H1 (cell line): ENCODE measurements at regions not wholly inside any gene's neighbourhood (a gene's known extent, or its start where the extent isn't known, plus 50 kb on each side); places are given as distances from the start of the nearest gene placed in this dataset.

Source experiments
- CTCF ChIA-PET: fragments of 300-600 bp; sonication (Branson Sonifier 250); formaldehyde crosslinking; loops from one replicate; lab custom pipeline; 2021; ENCODE audit not compliant: partially characterized antibody; lab: Charles Lee
- POLR2A ChIA-PET: fragments of 300-600 bp; sonication (Branson Sonifier 250); formaldehyde crosslinking; loops from one replicate; lab custom pipeline; 2021; ENCODE audit warnings: inconsistent platforms; ENCODE audit not compliant: partially characterized antibody; lab: Charles Lee
- DNase-seq, 2 experiments: peaks; one replicate each; pipeline versions ENCODE4 v3.0.0 to v3.0.0-alpha.2; 2010 to 2022; ENCODE audit warnings: low spot score in 2 of 2, low read depth in 1 of 2, mixed read lengths in 1 of 2
- FAIRE-seq: peaks from 2 replicates; lab custom pipeline; 2011; peaks lifted over from hg19 to GRCh38; lab: Jason Lieb, UNC
- H2AFZ ChIP-seq: 2 replicates; pipeline ENCODE4 v1.8.1; 2012; ENCODE audit warnings: low read length, inconsistent platforms
- H2AK5ac ChIP-seq: 2 replicates; pipeline ENCODE4 v1.6.1; 2013; ENCODE audit warnings: low read depth, low read length
- H2BK120ac ChIP-seq: replicated peaks from 2 replicates; pipeline ENCODE3; 2013; ENCODE audit warnings: low read depth, low read length, inconsistent platforms
- H2BK12ac ChIP-seq: 2 replicates; pipeline ENCODE4 v1.6.1; 2013; ENCODE audit warnings: low read depth, low read length
- H2BK15ac ChIP-seq: 2 replicates; pipeline ENCODE4 v1.6.1; 2013; ENCODE audit warnings: low read length
- H2BK20ac ChIP-seq: 2 replicates; pipeline ENCODE4 v1.6.1; 2013; ENCODE audit warnings: low read length
- H2BK5ac ChIP-seq: 2 replicates; pipeline ENCODE4 v1.6.1; 2013; ENCODE audit warnings: low read depth, low read length
- H3K14ac ChIP-seq: 2 replicates; pipeline ENCODE4 v1.6.1; 2013; ENCODE audit warnings: inconsistent platforms; ENCODE audit not compliant: insufficient read length
- H3K18ac ChIP-seq: 2 replicates; pipeline ENCODE4 v1.6.1; 2013; ENCODE audit warnings: low read length; ENCODE audit errors: extremely low read depth
- H3K23ac ChIP-seq: 2 replicates; pipeline ENCODE4 v1.6.1; 2013; ENCODE audit warnings: inconsistent platforms; ENCODE audit not compliant: insufficient read length
- H3K23me2 ChIP-seq: 2 replicates; pipeline ENCODE4 v1.6.1; 2013; ENCODE audit warnings: low read depth, low read length
- H3K27ac ChIP-seq: 2 replicates; pipeline ENCODE4 v1.6.1; 2011; ENCODE audit warnings: low read depth, low read length, inconsistent platforms
- H3K27me3 ChIP-seq, 4 experiments: replicated peaks in 1 of 4; 1 replicate in 1 of 4; 2 replicates in 3 of 4; pipeline versions ENCODE4 v1.6.1 to v1.8.1; 2011 to 2013; ENCODE audit warnings: low read length in 3 of 4, mild to moderate bottlenecking in 3 of 4, inconsistent platforms in 2 of 4, mixed read lengths in 2 of 4, moderate library complexity in 1 of 4; ENCODE audit not compliant: control insufficient read depth in 3 of 4, insufficient read depth in 3 of 4; ENCODE audit errors: extremely low read depth in 1 of 4
- H3K36me3 ChIP-seq, 4 experiments: 2 replicates each; pipeline versions ENCODE4 v1.6.1 to v1.8.1; 2011 to 2013; ENCODE audit warnings: mild to moderate bottlenecking in 4 of 4, low read length in 3 of 4, moderate library complexity in 2 of 4, control low read depth in 1 of 4, inconsistent platforms in 1 of 4; ENCODE audit not compliant: insufficient read depth in 4 of 4, control insufficient read depth in 2 of 4
- H3K4ac ChIP-seq: replicated peaks from 2 replicates; pipeline ENCODE3; 2013; ENCODE audit warnings: low read length, low read depth, mixed read lengths, inconsistent platforms; ENCODE audit not compliant: insufficient read length
- H3K4me1 ChIP-seq, 4 experiments: replicated peaks in 1 of 4; 1 replicate in 1 of 4; 2 replicates in 3 of 4; pipeline versions ENCODE4 v1.6.1 to v1.8.1; 2011 to 2013; ENCODE audit warnings: low read length in 3 of 4, inconsistent platforms in 2 of 4, mixed read lengths in 1 of 4; ENCODE audit not compliant: insufficient read depth in 4 of 4, control insufficient read depth in 3 of 4
- H3K4me2 ChIP-seq, 2 experiments: 2 replicates each; pipeline versions ENCODE4 v1.6.1 to v1.8.1; 2011 to 2013; ENCODE audit warnings: low read depth in 2 of 2, low read length in 2 of 2, control low read depth in 1 of 2, inconsistent platforms in 1 of 2, mild to moderate bottlenecking in 1 of 2; ENCODE audit not compliant: insufficient read depth in 1 of 2
- H3K4me3 ChIP-seq, 4 experiments: fragments of 200-600, 300-600 bp in 1 of 4; sonication (generic), shearing (Covaris generic), sonication (Bioruptor Twin) in 1 of 4; 2 replicates each; pipeline versions ENCODE4 v1.5.1 to v1.8.1; 2011 to 2016; ENCODE audit warnings: low read length in 4 of 4, low read depth in 3 of 4, control low read depth in 2 of 4, inconsistent platforms in 2 of 4, mild to moderate bottlenecking in 2 of 4, mixed read lengths in 1 of 4, moderate library complexity in 1 of 4; ENCODE audit not compliant: insufficient read depth in 2 of 4; ENCODE audit errors: extremely low read depth in 1 of 4
- H3K56ac ChIP-seq: replicated peaks from 2 replicates; pipeline ENCODE3; 2013; ENCODE audit warnings: low read depth, mild to moderate bottlenecking, mixed read lengths, low read length, inconsistent platforms; ENCODE audit not compliant: insufficient read length
- H3K79me1 ChIP-seq: 2 replicates; pipeline ENCODE4 v1.6.1; 2013; ENCODE audit warnings: low read depth, low read length, control low read depth
- H3K79me2 ChIP-seq, 2 experiments: 2 replicates each; pipeline versions ENCODE4 v1.6.1 to v1.8.1; 2012 to 2013; ENCODE audit warnings: low read length in 2 of 2, mild to moderate bottlenecking in 2 of 2, inconsistent platforms in 1 of 2; ENCODE audit not compliant: insufficient read depth in 2 of 2, control insufficient read depth in 1 of 2
- H3K9ac ChIP-seq, 4 experiments: replicated peaks in 1 of 4; 1 replicate in 1 of 4; 2 replicates in 3 of 4; pipeline versions ENCODE4 v1.6.1 to v1.8.1; 2011 to 2013; ENCODE audit warnings: low read depth in 3 of 4, low read length in 3 of 4, control low read depth in 2 of 4, mild to moderate bottlenecking in 2 of 4, moderate library complexity in 2 of 4, inconsistent platforms in 1 of 4; ENCODE audit errors: extremely low read depth in 1 of 4
- H3K9me3 ChIP-seq, 2 experiments: 2 replicates each; pipeline versions ENCODE4 v1.6.1 to v1.8.1; 2012 to 2013; ENCODE audit warnings: mild to moderate bottlenecking in 2 of 2, moderate library complexity in 2 of 2, control low read depth in 1 of 2, inconsistent platforms in 1 of 2, low read depth in 1 of 2, low read length in 1 of 2, mixed read lengths in 1 of 2; ENCODE audit not compliant: insufficient read depth in 2 of 2
- H4K20me1 ChIP-seq, 2 experiments: replicated peaks in 1 of 2; 2 replicates each; pipeline versions ENCODE3 to v1.8.1; 2011 to 2013; ENCODE audit warnings: inconsistent platforms in 2 of 2, low read length in 2 of 2, mild to moderate bottlenecking in 1 of 2; ENCODE audit not compliant: insufficient read depth in 2 of 2, control insufficient read depth in 1 of 2
- H4K5ac ChIP-seq: 2 replicates; pipeline ENCODE4 v1.6.1; 2013; ENCODE audit warnings: low read length, low read depth, mixed read lengths, inconsistent platforms; ENCODE audit not compliant: insufficient read length
- H4K8ac ChIP-seq: 2 replicates; pipeline ENCODE4 v1.8.0; 2013; ENCODE audit warnings: mild to moderate bottlenecking, moderate library complexity, low read length, inconsistent platforms; ENCODE audit not compliant: insufficient read depth; ENCODE audit errors: extremely low read depth
- H4K91ac ChIP-seq: replicated peaks from 2 replicates; pipeline ENCODE3; 2013; ENCODE audit warnings: low read length, mixed read lengths, inconsistent platforms; ENCODE audit not compliant: insufficient read length
- CHD2 ChIP-seq: IDR thresholded peaks from 2 replicates; pipeline ENCODE4 v1.6.1; 2012; ENCODE audit warnings: low read length, improper control_type of control experiment
- CREB1 ChIP-seq: IDR thresholded peaks from 2 replicates; pipeline ENCODE4 v1.6.1; 2012; ENCODE audit warnings: inconsistent platforms
- CTBP2 ChIP-seq: IDR thresholded peaks from 2 replicates; pipeline ENCODE4 v1.7.0; 2011; ENCODE audit warnings: borderline replicate concordance, mild to moderate bottlenecking, moderate library complexity, mixed read lengths, low read length; ENCODE audit not compliant: insufficient read depth, insufficient read length
- EZH2 ChIP-seq: fragments of 200-600 bp; sonication (generic); IDR thresholded peaks from 2 replicates; pipeline ENCODE4 v1.7.1; 2012; ENCODE audit warnings: low read depth, mild to moderate bottlenecking, moderate library complexity, low read length, inconsistent platforms; ENCODE audit not compliant: severe bottlenecking
- KDM1A ChIP-seq: fragments of 200-600, 300-600 bp; sonication (generic); IDR thresholded peaks from 2 replicates; pipeline ENCODE4 v1.7.1; 2016; ENCODE audit warnings: mild to moderate bottlenecking, low read length, borderline replicate concordance
- MAFK ChIP-seq: IDR thresholded peaks from 2 replicates; pipeline ENCODE4 v1.6.1; 2012; ENCODE audit warnings: low read depth, mild to moderate bottlenecking, improper control_type of control experiment, low read length
- POLR2A ChIP-seq, 2 experiments: IDR thresholded peaks; 1 replicate in 1 of 2; 2 replicates in 1 of 2; pipeline ENCODE4 v1.6.1; 2011; ENCODE audit warnings: low read depth in 2 of 2, low read length in 2 of 2, mild to moderate bottlenecking in 2 of 2; ENCODE audit errors: control extremely low read depth in 1 of 2
- RBBP5 ChIP-seq: IDR thresholded peaks from 2 replicates; pipeline ENCODE4 v1.7.1; 2012; ENCODE audit warnings: low read depth, mild to moderate bottlenecking, inconsistent platforms, low read length, moderate library complexity, borderline replicate concordance
- SAP30 ChIP-seq: fragments of 300-600 bp; sonication (generic); IDR thresholded peaks from 2 replicates; pipeline ENCODE4 v1.7.1; 2012; ENCODE audit warnings: low read length, moderate library complexity, mild to moderate bottlenecking, inconsistent platforms; ENCODE audit not compliant: insufficient read depth, insufficient replicate concordance
- SIRT6 ChIP-seq: IDR thresholded peaks from one replicate; pipeline ENCODE4 v1.7.1; 2012; ENCODE audit warnings: low read length, inconsistent platforms
- TAF1 ChIP-seq: IDR thresholded peaks from 2 replicates; pipeline ENCODE4 v1.6.1; 2011; ENCODE audit warnings: mild to moderate bottlenecking, low read depth, low read length
- TAF7 ChIP-seq: optimal IDR thresholded peaks from 2 replicates; pipeline ENCODE3; 2011; ENCODE audit warnings: low read depth, mild to moderate bottlenecking, inconsistent platforms, low read length, moderate library complexity, borderline replicate concordance
- WGBS, 2 experiments: shearing (Covaris generic) in 1 of 2; methylation state at CpG; one replicate each; pipeline versions ENCODE4 v1.1.6 to v1.1.7; 2013 to 2015; ENCODE audit warnings: low lambda C conversion rate in 2 of 2, mixed read lengths in 2 of 2, inconsistent platforms in 1 of 2, low coverage in 1 of 2, missing lambda C conversion rate in 1 of 2; ENCODE audit not compliant: insufficient replicate concordance in 2 of 2, insufficient coverage in 1 of 2, insufficient read length in 1 of 2; ENCODE audit errors: extremely low coverage in 1 of 2, missing lambda C conversion rate in 1 of 2; 5-methylcytosine and 5-hydroxymethylcytosine counted together

DNA sequence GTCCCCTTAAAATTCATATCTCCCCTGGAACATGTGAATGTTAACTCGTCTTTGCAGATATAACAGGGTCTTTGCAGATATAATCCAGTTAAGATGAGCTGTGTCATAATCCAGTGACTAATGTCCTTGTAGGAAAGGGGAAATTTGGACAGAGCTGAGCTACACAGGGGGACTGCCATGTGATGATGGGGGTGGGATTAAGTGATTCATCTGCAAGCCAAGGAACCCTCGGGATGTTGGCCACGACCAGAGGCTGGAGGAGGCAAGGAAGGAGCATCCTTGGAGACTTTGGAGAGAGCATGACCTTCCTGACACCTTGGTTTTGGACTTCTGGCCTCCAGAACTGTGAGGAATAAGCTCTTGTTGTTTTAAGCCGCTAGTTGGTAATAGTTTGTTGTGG lies 153.9 kb upstream of the PCBD1 start:
- H4K5ac ChIP-seq, result no peak overlapping the region
- H3K27ac ChIP-seq, result no peak overlapping the region
- peaks cover 0 to 3% (median 0%) of the 10 kb centered on the region in 4 experiments; a peak in 1 of 7 replicates for H3K4me1 ChIP-seq
- no peaks in the 10 kb centered on the region for H3K9me3 ChIP-seq
- no peak overlapping the region for H4K91ac ChIP-seq
- H3K36me3 ChIP-seq, result no peaks in the 10 kb centered on the region
- no peaks in the 10 kb centered on the region for H3K79me1 ChIP-seq
- ChIA-PET POLR2A (interaction anchor here (1.2 to 1.5 kb wide), 2 partner anchors 17 to 228 kb away, joined by 3 to 4 read pairs; no protein-coding TSS in a partner anchor), CTCF (interaction anchor here (1.0 to 3.0 kb wide), 8 partner anchors 10 to 242 kb away, joined by 3 to 24 read pairs (median 4); no protein-coding TSS in a partner anchor)
- H2BK120ac ChIP-seq, result no peak overlapping the region
- H3K18ac ChIP-seq, result no peak overlapping the region
- no peak overlapping the region for H3K9ac ChIP-seq
- H2AFZ ChIP-seq, result no peak overlapping the region
- WGBS, 2 experiments, result 84% methylated on average over 4 of the region's 4 CpGs; no CpG with 5 or more reads in 1 of the 2 experiments
- no peaks in the 10 kb centered on the region for H3K27me3 ChIP-seq
- no peak overlapping the region for H3K23ac ChIP-seq
- no peak overlapping the region for H2BK12ac ChIP-seq
- no peak overlapping the region for H2BK5ac ChIP-seq
- H3K79me2 ChIP-seq, result no peaks in the 10 kb centered on the region
- no peaks in the 10 kb centered on the region for H3K23me2 ChIP-seq
- H4K20me1 ChIP-seq, result no peaks in the 10 kb centered on the region
- H2AK5ac ChIP-seq, result no peak overlapping the region; the same call in 1 of the 2 replicates
- H2BK15ac ChIP-seq, result no peak overlapping the region
- FAIRE-seq (no peak), DNase-seq (no peak)
- no peak overlapping the region for H3K56ac ChIP-seq
- no peak overlapping the region for H2BK20ac ChIP-seq
- no peak overlapping the region for H3K4me3 ChIP-seq
- no peak overlapping the region for H3K14ac ChIP-seq
- H4K8ac ChIP-seq, result no peak overlapping the region
- H3K4me2 ChIP-seq, result no peak overlapping the region
- TF ChIP-seq RBBP5 (no peak), SIRT6 (no peak), KDM1A (no peak), CHD2 (no peak), SAP30 (no peak), TAF1 (no peak), MAFK (no peak), TAF7 (no peak), EZH2 (no peak), POLR2A (IDR thresholded peaks at IDR 0.05; ENCODE audit: control extremely low read depth in 1 of 2, low read depth in 2 of 2, low read length in 2 of 2) (no peak), CTBP2 (no peak), CREB1 (no peak)
- H3K4ac ChIP-seq, result no peak overlapping the region
